Ovary (tissue), 7 donors: ENCODE measurements at regions not wholly inside any gene's neighbourhood (a gene's known extent, or its start where the extent isn't known, plus 50 kb on each side); places are given as distances from the start of the nearest gene placed in this dataset.

ENCODE experiments used
- DNase-seq, 5 donors: peaks; one replicate each; pipeline ENCODE4 v3.0.0-alpha.2; 2019 to 2020
- H3K27ac ChIP-seq, 2 donors: fragments of 200-600 bp; one replicate each; pipeline versions ENCODE4 v1.5.1 to v1.8.0; 2019 to 2022
- H3K27me3 ChIP-seq: fragments of 200-600 bp; one replicate; pipeline ENCODE4 v1.8.0; 2022
- H3K36me3 ChIP-seq: fragments of 200-600 bp; sonication (generic); one replicate; pipeline ENCODE4 v1.5.1; 2019
- H3K4me1 ChIP-seq: one replicate; pipeline ENCODE4 v1.8.1; 2013; ENCODE audit warnings: mild to moderate bottlenecking, moderate library complexity; ENCODE audit not compliant: insufficient read depth
- H3K4me3 ChIP-seq: fragments of 200-600 bp; sonication (generic); one replicate; pipeline ENCODE4 v1.5.1; 2017
- H3K9me3 ChIP-seq, 2 donors: fragments of 200-600 bp in 1 of 2; sonication (generic) in 1 of 2; one replicate each; pipeline versions ENCODE4 v1.5.1 to v1.8.1; 2013 to 2019; ENCODE audit warnings: mild to moderate bottlenecking in 1 of 2, moderate library complexity in 1 of 2
- EP300 ChIP-seq: sonication (generic); formaldehyde crosslinking; IDR thresholded peaks from one replicate; pipeline ENCODE4 v1.6.1; 2017; ENCODE audit warnings: antibody characterized with exemption
- POLR2A ChIP-seq: fragments of 450-650 bp; IDR thresholded peaks from one replicate; pipeline ENCODE4 v1.6.1; 2017; ENCODE audit warnings: antibody characterized with exemption, mild to moderate bottlenecking, moderate library complexity
- WGBS, 3 donors: extraction: QIAGEN DNeasy Blood & Tissue Kit in 1 of 3; methylation state at CpG; one replicate each; pipeline versions ENCODE4 v1.1.5 to v1.1.7; 2013 to 2017; 5-methylcytosine and 5-hydroxymethylcytosine counted together
- intact Hi-C, 4 donors: fragments of 100-400 bp; cut with DNase I; formaldehyde crosslinking; loops; one replicate each; pipeline versions ENCODE4 v1.11.0 to v1.15.1; 2022 to 2023
- TF ChIP-seq, protein P1 (sequence below), 3 donors: fragments of 450-650 bp in 2 of 3; fragments of 200-600 bp in 1 of 3; IDR thresholded peaks; one replicate each; pipeline versions ENCODE4 v1.5.1 to v1.8.0; 2016 to 2022; ENCODE audit warnings: antibody characterized with exemption in 3 of 3, mild to moderate bottlenecking in 1 of 3
- donor health status: DM: no; HTN: no; CAD: no; lungs with moderate emphysema.
- donor health status: DM: no; HTN: no; CAD: no.
- donor health status: Bipolar disorder and iron deficiency.
- donor health status: DM: no; HTN: no; CAD: no.
- donor health status: DM: yes; HTN: yes; CAD: no.

GRCh38 chr2:71940695-71941094 is 207.0 kb downstream of the CYP26B1 start:
- Histone ChIP-seq H3K27ac (no peak overlapping the region), H3K4me3 (no peak overlapping the region), H3K27me3 (no peaks in the 10 kb centered on the region), H3K9me3 (no peaks in the 10 kb centered on the region), H3K4me1 (no peaks in the 10 kb centered on the region), H3K36me3 (no peaks in the 10 kb centered on the region)
- TF ChIP-seq, protein P1, sequence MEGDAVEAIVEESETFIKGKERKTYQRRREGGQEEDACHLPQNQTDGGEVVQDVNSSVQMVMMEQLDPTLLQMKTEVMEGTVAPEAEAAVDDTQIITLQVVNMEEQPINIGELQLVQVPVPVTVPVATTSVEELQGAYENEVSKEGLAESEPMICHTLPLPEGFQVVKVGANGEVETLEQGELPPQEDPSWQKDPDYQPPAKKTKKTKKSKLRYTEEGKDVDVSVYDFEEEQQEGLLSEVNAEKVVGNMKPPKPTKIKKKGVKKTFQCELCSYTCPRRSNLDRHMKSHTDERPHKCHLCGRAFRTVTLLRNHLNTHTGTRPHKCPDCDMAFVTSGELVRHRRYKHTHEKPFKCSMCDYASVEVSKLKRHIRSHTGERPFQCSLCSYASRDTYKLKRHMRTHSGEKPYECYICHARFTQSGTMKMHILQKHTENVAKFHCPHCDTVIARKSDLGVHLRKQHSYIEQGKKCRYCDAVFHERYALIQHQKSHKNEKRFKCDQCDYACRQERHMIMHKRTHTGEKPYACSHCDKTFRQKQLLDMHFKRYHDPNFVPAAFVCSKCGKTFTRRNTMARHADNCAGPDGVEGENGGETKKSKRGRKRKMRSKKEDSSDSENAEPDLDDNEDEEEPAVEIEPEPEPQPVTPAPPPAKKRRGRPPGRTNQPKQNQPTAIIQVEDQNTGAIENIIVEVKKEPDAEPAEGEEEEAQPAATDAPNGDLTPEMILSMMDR (IDR thresholded peaks at IDR 0.05), result no peak
- TF ChIP-seq POLR2A (no peak), EP300 (no peak)
- DNase-seq, result no peak
- WGBS, 3 donors, result 64 to 65% (median 65%) methylated on average over 5 of the region's 5 CpGs
- intact Hi-C loops, result no loop called here

DNA sequence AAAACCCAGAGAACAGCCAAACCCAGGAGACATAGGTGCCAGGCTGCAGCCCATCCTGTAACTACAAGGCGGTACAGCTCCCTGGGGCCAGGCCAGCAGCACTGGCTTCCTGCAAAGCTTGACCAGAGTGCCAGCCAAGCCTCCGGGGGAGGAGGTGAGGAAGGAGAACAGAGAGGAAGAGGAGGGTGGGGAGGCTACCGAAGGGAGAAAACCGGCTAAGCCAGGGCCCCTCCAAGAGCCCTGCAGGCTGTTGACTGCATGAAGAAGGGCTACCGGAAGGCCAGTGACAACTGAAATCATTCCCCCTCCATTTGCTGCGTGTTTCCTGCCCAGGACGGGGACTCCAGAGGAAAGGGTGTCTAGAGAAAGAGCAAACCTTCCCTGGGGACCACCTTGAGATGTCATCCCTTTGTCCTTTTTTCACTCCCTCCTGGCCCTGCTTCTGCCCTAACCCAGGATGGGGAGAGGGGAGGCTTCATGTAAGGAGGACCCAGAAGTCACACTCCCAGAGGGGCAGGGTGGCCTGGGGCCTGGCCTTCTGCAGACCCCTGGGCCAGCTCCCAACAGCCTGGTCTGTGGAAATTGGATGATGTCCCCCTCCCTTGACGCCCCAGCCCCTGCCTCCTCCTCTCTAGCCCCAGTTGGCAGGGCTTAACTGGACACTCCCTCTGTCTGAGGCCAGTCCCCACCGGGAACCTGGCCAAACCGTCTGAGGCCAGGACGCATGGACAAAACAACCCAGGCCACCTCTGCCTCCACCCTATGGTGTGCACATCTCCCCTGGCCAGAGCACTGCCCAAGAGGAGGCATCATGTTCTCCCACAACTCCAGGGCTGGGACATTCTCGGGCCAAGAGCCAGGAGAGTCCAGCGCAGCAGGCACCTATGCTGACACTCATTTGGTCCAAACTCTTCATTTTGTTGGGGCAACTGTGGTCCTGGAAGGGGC is 207.8 kb downstream of the CYP26B1 start:
- Histone ChIP-seq H3K9me3 (no peaks in the 10 kb centered on the region), H3K27me3 (no peaks in the 10 kb centered on the region), H3K27ac (no peak overlapping the region), H3K4me1 (no peaks in the 10 kb centered on the region), H3K4me3 (no peak overlapping the region), H3K36me3 (no peaks in the 10 kb centered on the region)
- intact Hi-C loops, result no loop called here
- DNase-seq, result no peak
- 76 to 84% (median 78%) methylated on average over 13 of the region's 13 CpGs for WGBS, 3 donors
- TF ChIP-seq EP300, result no peak
- TF ChIP-seq, protein P1 (IDR thresholded peaks at IDR 0.05), result no peak
- no peak for TF ChIP-seq POLR2A

- 87 to 90% (median 89%) methylated on average over 13 of the region's 13 CpGs for WGBS, 3 donors
- intact Hi-C loops, result no loop called here
- no peaks in the 10 kb centered on the region for H3K9me3 ChIP-seq
- TF ChIP-seq, protein P1 (IDR thresholded peaks at IDR 0.05), result no peak
- TF ChIP-seq EP300 (no peak), POLR2A (no peak)
- no peak for DNase-seq
- no peaks in the 10 kb centered on the region for H3K27me3 ChIP-seq
- H3K4me3 ChIP-seq, result no peak overlapping the region
- H3K36me3 ChIP-seq, result no peaks in the 10 kb centered on the region
- no peak overlapping the region for H3K27ac ChIP-seq
- no peaks in the 10 kb centered on the region for H3K4me1 ChIP-seq
Observed at GRCh38 chr2:71938659-71939587, 208.7 kb downstream of the CYP26B1 start.

DNA sequence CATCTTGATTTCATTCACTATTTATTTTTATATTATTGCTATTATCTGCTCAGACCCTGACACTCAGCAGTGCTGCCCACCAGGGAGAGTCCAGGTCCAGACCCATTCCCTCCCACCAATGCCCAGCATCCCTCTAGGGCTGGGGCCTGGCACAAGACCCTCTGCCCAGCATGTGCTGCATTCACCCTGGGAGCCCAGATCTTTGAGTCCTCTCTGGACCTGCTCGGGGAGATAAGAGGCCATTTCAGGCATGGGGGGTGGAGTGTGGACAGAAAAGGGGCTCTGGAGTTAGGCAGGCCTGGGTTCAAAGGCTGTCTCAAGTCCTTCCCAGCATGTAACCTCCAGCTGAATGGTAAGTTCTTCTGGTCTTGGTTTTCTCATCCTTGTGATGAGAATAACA is 209.6 kb downstream of the CYP26B1 start:
- Histone ChIP-seq H3K36me3 (no peaks in the 10 kb centered on the region), H3K4me1 (no peaks in the 10 kb centered on the region), H3K9me3 (no peaks in the 10 kb centered on the region), H3K27ac (no peak overlapping the region), H3K4me3 (no peak overlapping the region), H3K27me3 (no peaks in the 10 kb centered on the region)
- 95 to 100% (median 100%) methylated on average over 1 of the region's 1 CpG for WGBS, 3 donors
- DNase-seq, result no peak
- intact Hi-C loops, result no loop called here
- TF ChIP-seq, protein P1 (IDR thresholded peaks at IDR 0.05), result no peak
- TF ChIP-seq EP300 (no peak), POLR2A (no peak)
